GM18502 (cell line): ENCODE measurements at regions not wholly inside any gene's neighbourhood (a gene's known extent, or its start where the extent isn't known, plus 50 kb on each side); places are given as distances from the start of the nearest gene placed in this dataset.

Source experiments
- ATAC-seq: cut with Tn5 transposase; IDR thresholded peaks from one replicate; pipeline ENCODE4 v1.9.1; 2021; ENCODE audit warnings: mild to moderate bottlenecking; ENCODE audit not compliant: unreplicated experiment, poor library complexity

GRCh38 chr2:107591561-107592279, 235.0 kb upstream of the RGPD4 start:
- no peak for ATAC-seq

GRCh38 chr2:107592280-107592624, 234.4 kb upstream of the RGPD4 start:
- no peak for ATAC-seq

GRCh38 chr2:107595285-107595684, 231.4 kb upstream of the RGPD4 start:
- ATAC-seq: no peak

- no peak for ATAC-seq
Observed at GRCh38 chr2:107595749-107596148, 230.9 kb upstream of the RGPD4 start.

- no peak for ATAC-seq
Observed at GRCh38 chr2:107597507-107597906, 229.2 kb upstream of the RGPD4 start.

DNA sequence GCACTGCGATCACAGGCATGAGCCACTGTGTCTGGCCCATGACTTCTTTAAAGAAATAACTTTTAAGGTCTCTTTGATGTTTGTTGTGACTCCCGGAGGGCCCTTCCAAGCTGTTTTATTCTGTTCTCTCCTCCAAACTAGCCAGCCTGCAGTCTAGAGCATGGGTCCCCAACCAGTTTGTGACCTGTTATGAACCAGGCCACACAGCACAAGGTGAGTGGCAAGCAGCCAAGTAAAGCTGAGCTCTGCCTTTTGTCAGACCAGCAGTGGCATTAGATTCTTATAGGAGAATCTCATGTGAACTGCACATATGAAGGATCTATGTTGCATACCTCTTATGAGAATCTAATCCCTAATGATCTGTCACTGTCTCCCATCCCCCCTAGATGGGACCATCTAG, 223.9 kb upstream of the RGPD4 start:
- no peak for ATAC-seq

DNA sequence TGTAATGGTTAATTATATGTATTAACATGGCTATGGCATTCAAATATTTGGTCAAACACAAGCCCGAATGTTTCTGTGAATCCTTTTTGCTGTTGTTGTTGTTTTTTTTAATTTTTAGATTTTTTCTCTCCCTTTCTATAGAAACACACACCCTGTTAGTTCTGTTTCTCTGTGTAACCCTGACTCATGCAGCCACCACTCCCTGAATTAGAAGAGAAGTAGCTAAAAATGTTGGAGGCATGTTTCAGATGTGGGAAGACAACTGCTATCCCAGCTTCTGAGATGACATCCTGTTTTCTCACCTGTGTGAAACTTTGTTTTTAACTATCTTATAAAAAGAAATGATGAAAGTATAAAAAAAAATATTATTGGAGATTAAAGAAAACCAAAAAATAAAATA, 219.6 kb upstream of the RGPD4 start:
- ATAC-seq: no peak

- no peak for ATAC-seq
Observed at GRCh38 chr2:107607473-107607872, 219.2 kb upstream of the RGPD4 start.

DNA sequence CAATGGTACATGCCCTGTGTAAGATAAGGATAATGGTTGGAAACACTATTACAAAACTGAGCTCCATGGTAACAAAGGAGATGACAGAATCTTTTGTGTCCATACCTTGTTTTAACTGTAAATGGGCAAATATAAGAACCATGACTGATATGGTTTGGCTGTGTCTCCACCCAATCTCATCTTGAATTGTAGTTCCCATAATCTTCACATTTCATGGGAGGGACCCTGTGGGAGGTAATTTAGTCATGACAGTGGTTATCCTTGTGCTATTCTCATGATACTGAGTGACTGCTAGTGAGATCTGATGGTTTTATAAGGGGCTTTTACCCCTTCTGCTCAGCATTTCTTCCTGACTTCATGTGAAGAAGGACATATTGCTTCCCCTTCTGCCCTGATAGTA, 211.7 kb upstream of the RGPD4 start:
- no peak for ATAC-seq

GRCh38 chr2:107618769-107619168, 207.9 kb upstream of the RGPD4 start:
- ATAC-seq: no peak

GRCh38 chr2:107621186-107622165, 205.2 kb upstream of the RGPD4 start:
- ATAC-seq: no peak

DNA sequence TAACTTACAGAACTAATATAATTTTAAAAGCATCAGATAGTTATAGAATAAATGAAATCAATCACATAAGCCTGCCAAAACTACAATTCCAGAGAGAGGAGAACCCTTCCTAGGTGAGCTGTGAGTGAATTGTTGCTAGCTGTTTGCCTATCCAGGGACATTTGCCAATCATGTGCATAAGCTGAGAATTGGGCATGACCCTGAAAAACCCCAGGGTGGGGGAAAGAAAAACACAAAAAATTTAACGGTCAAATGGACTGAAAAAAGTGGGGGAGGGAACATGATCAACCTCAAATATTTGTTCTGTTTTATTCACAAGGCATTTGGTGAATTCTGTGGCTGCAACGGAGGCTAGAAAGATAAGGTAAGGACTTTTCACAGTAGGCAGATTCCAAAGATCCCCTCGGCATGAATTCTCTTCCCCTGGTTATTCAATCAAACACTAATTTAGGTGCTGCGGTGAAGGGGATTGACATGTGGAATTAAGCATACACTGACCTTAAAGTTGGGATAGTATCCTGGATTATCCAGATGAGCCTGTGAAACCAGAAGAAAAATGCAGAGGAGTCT, 203.9 kb upstream of the RGPD4 start:
- ATAC-seq: no peak

- ATAC-seq: no peak
Observed at GRCh38 chr2:107625982-107626381, 200.7 kb upstream of the RGPD4 start.

DNA sequence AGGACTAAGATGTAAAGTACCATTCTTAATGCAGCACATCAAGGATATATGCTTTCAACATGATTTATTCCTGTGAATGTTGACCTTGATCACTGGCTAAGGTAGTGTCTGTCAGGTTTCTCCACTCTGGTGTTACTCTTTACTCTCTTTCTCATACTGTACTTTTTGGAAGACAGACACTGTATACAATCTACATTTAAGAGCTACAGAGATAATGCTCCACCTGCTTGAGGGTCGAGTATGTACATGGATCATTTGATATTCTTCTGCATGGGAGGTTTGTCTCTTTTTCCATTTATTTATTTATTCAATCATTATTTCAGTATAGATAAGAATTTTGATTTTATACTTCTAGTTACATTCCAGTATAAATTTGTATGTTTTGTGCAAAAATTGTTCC, 199.5 kb upstream of the RGPD4 start:
- ATAC-seq: no peak

DNA sequence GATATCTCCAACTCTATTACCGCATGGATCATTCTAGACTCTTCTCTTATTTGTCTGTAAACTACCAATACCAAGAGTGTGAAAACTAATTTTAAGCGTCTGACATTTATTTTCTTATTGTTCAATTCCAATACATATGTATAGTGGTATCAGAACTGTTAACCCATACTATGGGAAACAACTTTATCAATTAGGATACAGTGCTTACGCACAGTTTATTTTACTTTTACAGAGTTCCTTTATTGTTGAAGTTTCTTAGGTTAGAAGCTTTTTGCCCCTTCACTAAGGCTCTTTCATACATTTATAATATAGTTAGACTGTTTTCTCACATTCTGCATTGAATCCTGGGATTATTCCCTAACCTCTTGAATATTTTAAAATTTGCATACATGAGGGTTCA, 198.8 kb upstream of the RGPD4 start:
- no peak for ATAC-seq

- no peak for ATAC-seq
Observed at GRCh38 chr2:107633580-107634147, 193.0 kb upstream of the RGPD4 start.

GRCh38 chr2:107634172-107634571, 192.5 kb upstream of the RGPD4 start:
- no peak for ATAC-seq

GRCh38 chr2:107635883-107636282, 190.8 kb upstream of the RGPD4 start:
- no peak for ATAC-seq

DNA sequence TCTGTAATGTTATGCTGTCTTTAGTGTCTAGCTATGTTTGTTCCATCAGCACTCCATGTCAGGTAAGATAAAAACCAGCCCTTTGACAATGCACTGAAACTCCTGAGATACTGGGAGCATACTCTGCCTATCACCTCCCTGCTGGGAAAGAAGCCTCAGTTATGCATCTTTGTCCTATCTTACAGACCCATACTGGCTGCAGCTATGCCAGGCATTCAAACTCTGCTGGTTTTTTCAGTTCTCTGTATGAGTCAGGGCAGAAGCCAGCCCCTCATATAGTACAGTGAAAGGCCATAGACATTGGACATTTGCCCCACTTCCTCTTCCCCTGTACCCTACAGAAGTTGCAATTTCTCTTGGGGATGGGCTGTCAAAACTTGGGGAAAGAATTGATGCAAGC, 181.1 kb upstream of the RGPD4 start:
- no peak for ATAC-seq

DNA sequence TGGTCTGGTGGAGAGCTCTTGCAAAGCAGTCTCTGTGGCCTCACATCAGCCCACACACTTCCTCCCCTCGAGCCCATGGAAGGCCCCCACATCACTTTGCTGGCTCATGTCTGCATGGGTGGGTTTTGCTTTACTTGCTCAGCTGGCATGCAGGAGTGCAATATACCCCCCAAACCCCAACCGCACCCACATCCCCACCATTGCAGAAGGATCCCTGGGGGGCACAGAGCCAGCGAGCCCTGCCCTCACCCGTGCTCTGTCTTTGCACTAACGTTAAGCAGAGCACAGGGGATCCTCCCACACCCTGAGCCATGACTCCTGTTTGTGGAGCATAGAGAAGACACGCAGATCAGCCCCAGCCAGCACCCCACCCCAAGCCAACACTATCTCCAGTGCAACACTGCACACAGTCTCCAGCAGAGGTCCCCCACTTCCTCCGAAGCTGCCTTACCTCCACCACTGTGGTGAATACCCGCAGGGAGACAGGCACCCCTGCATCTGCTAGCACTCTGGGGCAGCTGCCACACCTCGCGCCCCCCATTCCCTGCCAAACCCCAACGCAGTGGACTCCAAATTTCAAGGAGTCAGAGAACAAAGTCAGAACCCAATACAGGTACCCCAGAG, 177.8 kb upstream of the RGPD4 start:
- no peak for ATAC-seq

GRCh38 chr2:107657049-107657448, 169.6 kb upstream of the RGPD4 start:
- ATAC-seq: no peak
